ENCODE measurements at regions not wholly inside any gene's neighbourhood (a gene's known extent, or its start where the extent isn't known, plus 50 kb on each side); places are given as distances from the start of the nearest gene placed in this dataset.

DNA sequence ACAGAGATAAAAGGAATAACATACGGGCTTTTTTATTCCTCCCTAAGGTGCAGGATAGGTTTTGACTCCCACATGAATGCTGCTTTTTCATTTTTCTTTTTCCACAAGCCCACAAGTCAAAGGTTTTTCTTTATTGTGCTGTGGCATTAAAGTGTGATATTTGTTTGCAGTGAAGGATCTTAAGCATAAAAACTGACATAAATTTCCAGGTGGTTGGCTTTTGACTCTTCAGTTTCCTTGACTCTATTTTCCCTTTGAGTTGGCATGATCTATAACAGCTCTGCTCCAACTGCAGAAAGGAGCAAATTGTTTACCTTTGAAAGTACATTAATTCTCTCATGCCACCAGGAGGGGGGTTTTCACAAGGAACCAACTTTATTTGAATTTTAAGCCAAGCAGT is 326.2 kb upstream of the FAM98A start:
- TF ChIP-seq, protein P1, sequence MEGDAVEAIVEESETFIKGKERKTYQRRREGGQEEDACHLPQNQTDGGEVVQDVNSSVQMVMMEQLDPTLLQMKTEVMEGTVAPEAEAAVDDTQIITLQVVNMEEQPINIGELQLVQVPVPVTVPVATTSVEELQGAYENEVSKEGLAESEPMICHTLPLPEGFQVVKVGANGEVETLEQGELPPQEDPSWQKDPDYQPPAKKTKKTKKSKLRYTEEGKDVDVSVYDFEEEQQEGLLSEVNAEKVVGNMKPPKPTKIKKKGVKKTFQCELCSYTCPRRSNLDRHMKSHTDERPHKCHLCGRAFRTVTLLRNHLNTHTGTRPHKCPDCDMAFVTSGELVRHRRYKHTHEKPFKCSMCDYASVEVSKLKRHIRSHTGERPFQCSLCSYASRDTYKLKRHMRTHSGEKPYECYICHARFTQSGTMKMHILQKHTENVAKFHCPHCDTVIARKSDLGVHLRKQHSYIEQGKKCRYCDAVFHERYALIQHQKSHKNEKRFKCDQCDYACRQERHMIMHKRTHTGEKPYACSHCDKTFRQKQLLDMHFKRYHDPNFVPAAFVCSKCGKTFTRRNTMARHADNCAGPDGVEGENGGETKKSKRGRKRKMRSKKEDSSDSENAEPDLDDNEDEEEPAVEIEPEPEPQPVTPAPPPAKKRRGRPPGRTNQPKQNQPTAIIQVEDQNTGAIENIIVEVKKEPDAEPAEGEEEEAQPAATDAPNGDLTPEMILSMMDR (IDR thresholded peaks at IDR 0.05; ENCODE audit: insufficient read depth, low read depth, low read length): no peak
- TF ChIP-seq EZH2 (IDR thresholded peaks at IDR 0.05; ENCODE audit: insufficient read depth, low read length): no peak
